ENCODE measurements at regions not wholly inside any gene's neighbourhood (a gene's known extent, or its start where the extent isn't known, plus 50 kb on each side); places are given as distances from the start of the nearest gene placed in this dataset.
"Not testable (repeated sequence)": the region's sequence is repeated elsewhere in the genome, so short reads cannot be mapped to it uniquely, and the experiment has no call there.

- Histone ChIP-seq H3K36me3 (ENCODE audit: control insufficient read depth, low read depth, low read length) (no peaks in the 10 kb centered on the region), H3K27ac (ENCODE audit: low read length) (no peak overlapping the region), H3K4me1 (ENCODE audit: control insufficient read depth, low read depth, low read length) (no peaks in the 10 kb centered on the region), H3K9me3 (ENCODE audit: control insufficient read depth, low read depth, low read length) (no peaks in the 10 kb centered on the region), H3K4me3 (ENCODE audit: low read length) (no peak overlapping the region), H3K27me3 (ENCODE audit: control insufficient read depth, insufficient read depth, low read length) (no peaks in the 10 kb centered on the region), H3K9ac (ENCODE audit: low read length) (no peak overlapping the region)
Measured at GRCh38 chr4:71211748-71212147, 127.1 kb upstream of the SLC4A4 start.

GRCh38 chr4:71212216-71212615, 126.6 kb upstream of the SLC4A4 start:
- Histone ChIP-seq H3K36me3 (ENCODE audit: control insufficient read depth, low read depth, low read length) (no peaks in the 10 kb centered on the region), H3K4me3 (ENCODE audit: low read length) (no peak overlapping the region), H3K9ac (ENCODE audit: low read length) (no peak overlapping the region), H3K27me3 (ENCODE audit: control insufficient read depth, insufficient read depth, low read length) (no peaks in the 10 kb centered on the region), H3K27ac (ENCODE audit: low read length) (no peak overlapping the region), H3K9me3 (ENCODE audit: control insufficient read depth, low read depth, low read length) (no peaks in the 10 kb centered on the region), H3K4me1 (ENCODE audit: control insufficient read depth, low read depth, low read length) (no peaks in the 10 kb centered on the region)

- Histone ChIP-seq H3K4me1 (ENCODE audit: control insufficient read depth, low read depth, low read length) (no peaks in the 10 kb centered on the region), H3K27me3 (ENCODE audit: control insufficient read depth, insufficient read depth, low read length) (no peaks in the 10 kb centered on the region), H3K4me3 (ENCODE audit: low read length) (no peak overlapping the region), H3K27ac (ENCODE audit: low read length) (no peak overlapping the region), H3K9ac (ENCODE audit: low read length) (no peak overlapping the region), H3K9me3 (ENCODE audit: control insufficient read depth, low read depth, low read length) (no peaks in the 10 kb centered on the region), H3K36me3 (ENCODE audit: control insufficient read depth, low read depth, low read length) (no peaks in the 10 kb centered on the region)
Measured at GRCh38 chr4:71214578-71214977, 124.2 kb upstream of the SLC4A4 start.

- no peaks in the 10 kb centered on the region for H3K27me3 ChIP-seq (ENCODE audit: control insufficient read depth, insufficient read depth, low read length)
- H3K9ac ChIP-seq (ENCODE audit: low read length) = no peak overlapping the region
- H3K36me3 ChIP-seq (ENCODE audit: control insufficient read depth, low read depth, low read length) = no peaks in the 10 kb centered on the region
- no peaks in the 10 kb centered on the region for H3K9me3 ChIP-seq (ENCODE audit: control insufficient read depth, low read depth, low read length)
- no peak overlapping the region for H3K27ac ChIP-seq (ENCODE audit: low read length)
- H3K4me1 ChIP-seq (ENCODE audit: control insufficient read depth, low read depth, low read length) = no peaks in the 10 kb centered on the region
- no peak overlapping the region for H3K4me3 ChIP-seq (ENCODE audit: low read length)
Measured at GRCh38 chr4:71216316-71216959, 122.4 kb upstream of the SLC4A4 start.

GRCh38 chr4:71217688-71218087, 121.1 kb upstream of the SLC4A4 start:
- no peaks in the 10 kb centered on the region for H3K36me3 ChIP-seq (ENCODE audit: control insufficient read depth, low read depth, low read length)
- H3K9me3 ChIP-seq (ENCODE audit: control insufficient read depth, low read depth, low read length) = no peaks in the 10 kb centered on the region
- H3K4me1 ChIP-seq (ENCODE audit: control insufficient read depth, low read depth, low read length) = no peaks in the 10 kb centered on the region
- no peak overlapping the region for H3K4me3 ChIP-seq (ENCODE audit: low read length)
- H3K27ac ChIP-seq (ENCODE audit: low read length) = no peak overlapping the region
- no peak overlapping the region for H3K9ac ChIP-seq (ENCODE audit: low read length)
- H3K27me3 ChIP-seq (ENCODE audit: control insufficient read depth, insufficient read depth, low read length) = no peaks in the 10 kb centered on the region

GRCh38 chr4:71220848-71221247, 118.0 kb upstream of the SLC4A4 start:
- not testable (repeated sequence) for H3K27ac ChIP-seq (ENCODE audit: low read length)

GRCh38 chr4:71221510-71222466, 117.0 kb upstream of the SLC4A4 start:
- no peaks in the 10 kb centered on the region for H3K27me3 ChIP-seq (ENCODE audit: control insufficient read depth, insufficient read depth, low read length)
- no peaks in the 10 kb centered on the region for H3K36me3 ChIP-seq (ENCODE audit: control insufficient read depth, low read depth, low read length)
- no peaks in the 10 kb centered on the region for H3K9me3 ChIP-seq (ENCODE audit: control insufficient read depth, low read depth, low read length)
- H3K27ac ChIP-seq (ENCODE audit: low read length) = no peak overlapping the region
- no peaks in the 10 kb centered on the region for H3K4me1 ChIP-seq (ENCODE audit: control insufficient read depth, low read depth, low read length)
- no peak overlapping the region for H3K4me3 ChIP-seq (ENCODE audit: low read length)
- H3K9ac ChIP-seq (ENCODE audit: low read length) = no peak overlapping the region

More at GRCh38 chr4:71220848-71221247, 118.0 kb upstream of the SLC4A4 start:
- H3K36me3 ChIP-seq (ENCODE audit: control insufficient read depth, low read depth, low read length); H3K4me1 ChIP-seq (ENCODE audit: control insufficient read depth, low read depth, low read length); H3K27me3 ChIP-seq (ENCODE audit: control insufficient read depth, insufficient read depth, low read length); H3K4me3 ChIP-seq (ENCODE audit: low read length); H3K9me3 ChIP-seq (ENCODE audit: control insufficient read depth, low read depth, low read length); H3K9ac ChIP-seq (ENCODE audit: low read length): not testable (repeated sequence)

GRCh38 chr4:71222661-71223060, 116.2 kb upstream of the SLC4A4 start:
- Histone ChIP-seq H3K9me3 (ENCODE audit: control insufficient read depth, low read depth, low read length) (no peaks in the 10 kb centered on the region), H3K4me3 (ENCODE audit: low read length) (no peak overlapping the region), H3K9ac (ENCODE audit: low read length) (no peak overlapping the region), H3K27ac (ENCODE audit: low read length) (no peak overlapping the region), H3K27me3 (ENCODE audit: control insufficient read depth, insufficient read depth, low read length) (no peaks in the 10 kb centered on the region), H3K4me1 (ENCODE audit: control insufficient read depth, low read depth, low read length) (no peaks in the 10 kb centered on the region), H3K36me3 (ENCODE audit: control insufficient read depth, low read depth, low read length) (no peaks in the 10 kb centered on the region)

GRCh38 chr4:71229477-71230270, 109.1 kb upstream of the SLC4A4 start:
- H3K4me1 ChIP-seq (ENCODE audit: control insufficient read depth, low read depth, low read length) = peaks cover 11% of the 10 kb centered on the region
- no peaks in the 10 kb centered on the region for H3K27me3 ChIP-seq (ENCODE audit: control insufficient read depth, insufficient read depth, low read length)
- no peaks in the 10 kb centered on the region for H3K9me3 ChIP-seq (ENCODE audit: control insufficient read depth, low read depth, low read length)
- H3K27ac ChIP-seq (ENCODE audit: low read length) = no peak overlapping the region
- H3K4me3 ChIP-seq (ENCODE audit: low read length) = no peak overlapping the region
- no peak overlapping the region for H3K9ac ChIP-seq (ENCODE audit: low read length)
- H3K36me3 ChIP-seq (ENCODE audit: control insufficient read depth, low read depth, low read length) = no peaks in the 10 kb centered on the region

GRCh38 chr4:71230271-71231128, 108.3 kb upstream of the SLC4A4 start:
- H3K4me3 ChIP-seq (ENCODE audit: low read length) = no peak overlapping the region
- no peak overlapping the region for H3K9ac ChIP-seq (ENCODE audit: low read length)
- no peaks in the 10 kb centered on the region for H3K27me3 ChIP-seq (ENCODE audit: control insufficient read depth, insufficient read depth, low read length)
- peaks cover 11% of the 10 kb centered on the region for H3K4me1 ChIP-seq (ENCODE audit: control insufficient read depth, low read depth, low read length)
- no peaks in the 10 kb centered on the region for H3K36me3 ChIP-seq (ENCODE audit: control insufficient read depth, low read depth, low read length)
- no peaks in the 10 kb centered on the region for H3K9me3 ChIP-seq (ENCODE audit: control insufficient read depth, low read depth, low read length)
- no peak overlapping the region for H3K27ac ChIP-seq (ENCODE audit: low read length)
